H1 (cell line): ENCODE measurements at regions not wholly inside any gene's neighbourhood (a gene's known extent, or its start where the extent isn't known, plus 50 kb on each side); places are given as distances from the start of the nearest gene placed in this dataset.

Source experiments
- CEBPB ChIP-seq: IDR thresholded peaks from 2 replicates; pipeline ENCODE4 v1.6.1; 2012; ENCODE audit warnings: low read depth, low read length
- KDM1A ChIP-seq: fragments of 200-600, 300-600 bp; sonication (generic); IDR thresholded peaks from 2 replicates; pipeline ENCODE4 v1.7.1; 2016; ENCODE audit warnings: mild to moderate bottlenecking, low read length, borderline replicate concordance
- POLR2AphosphoS5 ChIP-seq: IDR thresholded peaks from 2 replicates; pipeline ENCODE4 v1.6.1; 2011; ENCODE audit warnings: low read depth, low read length
- RXRA ChIP-seq: IDR thresholded peaks from 2 replicates; pipeline ENCODE4 v1.6.1; 2011; ENCODE audit warnings: low read depth, mild to moderate bottlenecking, low read length, moderate library complexity; ENCODE audit not compliant: insufficient read depth
- SIRT6 ChIP-seq: IDR thresholded peaks from one replicate; pipeline ENCODE4 v1.7.1; 2012; ENCODE audit warnings: low read length, inconsistent platforms
- TCF12 ChIP-seq: IDR thresholded peaks from 2 replicates; pipeline ENCODE4 v1.6.1; 2011; ENCODE audit warnings: low read depth, mild to moderate bottlenecking, low read length
- TF ChIP-seq, protein P1 (sequence below), 3 experiments: IDR thresholded peaks; 1 replicate in 2 of 3; 2 replicates in 1 of 3; pipeline versions ENCODE4 v1.5.1 to v1.6.1; 2011; ENCODE audit warnings: low read length in 3 of 3, mild to moderate bottlenecking in 3 of 3, inconsistent platforms in 2 of 3, low read depth in 1 of 3, moderate library complexity in 1 of 3; ENCODE audit not compliant: insufficient read depth in 1 of 3; ENCODE audit errors: control extremely low read depth in 1 of 3

DNA sequence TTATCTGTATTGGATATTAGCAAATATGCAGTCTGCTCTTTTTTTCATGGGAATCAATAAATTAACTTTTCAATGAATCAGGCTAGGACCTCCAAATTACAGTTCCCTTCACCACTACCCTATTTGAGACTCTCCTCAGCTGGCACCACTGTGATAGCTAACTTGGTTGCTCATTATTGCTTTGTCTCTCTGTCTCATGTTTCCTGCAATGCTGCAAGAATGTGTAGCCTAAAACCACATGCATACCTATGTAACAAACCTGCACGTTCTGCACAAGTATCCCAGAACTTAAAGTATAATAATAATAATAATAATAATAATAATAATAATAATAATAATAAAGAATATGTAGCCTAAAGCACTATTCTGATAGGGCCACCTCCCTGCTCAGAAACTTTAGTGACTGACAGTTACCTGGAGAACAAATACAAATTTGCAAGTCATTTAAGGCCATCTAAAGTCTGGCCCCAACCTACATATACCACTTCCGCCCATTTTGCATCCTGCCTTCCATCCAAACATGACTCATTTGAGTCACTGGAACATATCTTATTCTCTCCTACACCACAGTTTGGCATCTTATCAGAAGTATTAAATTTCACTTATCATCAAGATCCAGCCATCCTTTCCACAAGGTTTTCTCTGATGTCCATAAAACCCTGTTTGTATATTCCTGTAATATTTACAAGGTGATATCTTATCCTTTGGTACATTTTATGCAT lies 215.1 kb downstream of the LRRK2 start:
- TF ChIP-seq CEBPB, result no peak
- no peak for TF ChIP-seq POLR2AphosphoS5
- TF ChIP-seq RXRA, result no peak
- no peak for TF ChIP-seq SIRT6
- TF ChIP-seq KDM1A, result no peak
- TF ChIP-seq, protein P1, sequence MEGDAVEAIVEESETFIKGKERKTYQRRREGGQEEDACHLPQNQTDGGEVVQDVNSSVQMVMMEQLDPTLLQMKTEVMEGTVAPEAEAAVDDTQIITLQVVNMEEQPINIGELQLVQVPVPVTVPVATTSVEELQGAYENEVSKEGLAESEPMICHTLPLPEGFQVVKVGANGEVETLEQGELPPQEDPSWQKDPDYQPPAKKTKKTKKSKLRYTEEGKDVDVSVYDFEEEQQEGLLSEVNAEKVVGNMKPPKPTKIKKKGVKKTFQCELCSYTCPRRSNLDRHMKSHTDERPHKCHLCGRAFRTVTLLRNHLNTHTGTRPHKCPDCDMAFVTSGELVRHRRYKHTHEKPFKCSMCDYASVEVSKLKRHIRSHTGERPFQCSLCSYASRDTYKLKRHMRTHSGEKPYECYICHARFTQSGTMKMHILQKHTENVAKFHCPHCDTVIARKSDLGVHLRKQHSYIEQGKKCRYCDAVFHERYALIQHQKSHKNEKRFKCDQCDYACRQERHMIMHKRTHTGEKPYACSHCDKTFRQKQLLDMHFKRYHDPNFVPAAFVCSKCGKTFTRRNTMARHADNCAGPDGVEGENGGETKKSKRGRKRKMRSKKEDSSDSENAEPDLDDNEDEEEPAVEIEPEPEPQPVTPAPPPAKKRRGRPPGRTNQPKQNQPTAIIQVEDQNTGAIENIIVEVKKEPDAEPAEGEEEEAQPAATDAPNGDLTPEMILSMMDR (IDR thresholded peaks at IDR 0.05; ENCODE audit: control extremely low read depth in 1 of 3, insufficient read depth in 1 of 3, low read depth in 1 of 3, low read length in 3 of 3), result no peak
- no peak for TF ChIP-seq TCF12
